OCI-LY1 (cell line): ENCODE measurements at regions not wholly inside any gene's neighbourhood (a gene's known extent, or its start where the extent isn't known, plus 50 kb on each side); places are given as distances from the start of the nearest gene placed in this dataset.

Experiments
- CTCF ChIP-seq: fragments of 200-600 bp; sonication (generic), shearing (Covaris generic); IDR thresholded peaks from 2 replicates; pipeline ENCODE4 v1.5.1; 2017; ENCODE audit warnings: mild to moderate bottlenecking, antibody characterized with exemption, low read length, moderate library complexity, mixed read lengths
- EZH2 ChIP-seq: fragments of 200-600 bp; sonication (generic), shearing (Covaris generic); IDR thresholded peaks from 2 replicates; pipeline ENCODE4 v1.8.0; 2017; ENCODE audit warnings: borderline replicate concordance, mixed run types, mild to moderate bottlenecking, antibody characterized with exemption, low read length, moderate library complexity, mixed read lengths

GRCh38 chr10:33064706-33065105 is 106.7 kb upstream of the ITGB1 start:
- TF ChIP-seq CTCF: no peak
- no peak for TF ChIP-seq EZH2
